GM21528 (cell line): ENCODE measurements at regions not wholly inside any gene's neighbourhood (a gene's known extent, or its start where the extent isn't known, plus 50 kb on each side); places are given as distances from the start of the nearest gene placed in this dataset.
"Not testable (repeated sequence)": the region's sequence is repeated elsewhere in the genome, so short reads cannot be mapped to it uniquely, and the experiment has no call there.

Experiments used
- ATAC-seq: cut with Tn5 transposase; IDR thresholded peaks from one replicate; pipeline ENCODE4 v1.9.1; 2021; ENCODE audit warnings: mild to moderate bottlenecking, moderate library complexity; ENCODE audit not compliant: unreplicated experiment, low FRiP score

DNA sequence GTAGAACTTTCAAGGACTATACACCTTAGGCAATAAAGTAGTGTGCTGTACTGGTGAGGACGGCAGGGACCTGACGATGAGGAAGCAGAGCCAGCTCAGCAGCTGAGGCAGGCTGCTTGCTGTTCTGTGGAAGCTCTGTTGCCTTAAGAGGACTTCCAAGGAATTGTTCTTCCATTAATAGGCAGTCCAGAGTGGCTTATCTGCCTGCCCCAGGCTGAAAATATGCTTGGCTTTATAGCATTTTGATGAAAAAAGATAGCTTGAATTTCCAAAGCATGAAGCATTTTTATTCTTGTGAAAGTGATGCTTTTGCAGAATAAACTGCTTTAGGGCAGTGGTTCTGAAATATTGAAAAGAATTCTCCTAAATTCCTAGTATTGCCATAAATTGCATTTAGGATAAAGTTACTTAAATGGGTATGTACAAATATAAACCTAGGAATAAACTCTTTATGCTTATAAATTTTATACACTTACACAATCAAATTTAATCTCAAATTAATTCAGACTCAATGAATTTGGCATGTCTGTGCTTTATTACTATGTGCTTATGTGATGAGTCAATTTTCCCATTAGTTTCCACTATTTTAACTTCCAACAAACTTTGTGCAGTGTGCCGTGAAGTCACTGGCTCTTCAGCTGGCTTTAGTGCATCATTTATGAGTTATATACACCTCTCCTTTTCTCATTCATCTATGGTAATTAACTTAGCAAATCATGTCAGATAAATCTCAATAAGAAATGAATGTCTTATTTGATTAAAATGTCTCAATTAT, 231.0 kb upstream of the RASGRP1 start:
- ATAC-seq, result no peak

DNA sequence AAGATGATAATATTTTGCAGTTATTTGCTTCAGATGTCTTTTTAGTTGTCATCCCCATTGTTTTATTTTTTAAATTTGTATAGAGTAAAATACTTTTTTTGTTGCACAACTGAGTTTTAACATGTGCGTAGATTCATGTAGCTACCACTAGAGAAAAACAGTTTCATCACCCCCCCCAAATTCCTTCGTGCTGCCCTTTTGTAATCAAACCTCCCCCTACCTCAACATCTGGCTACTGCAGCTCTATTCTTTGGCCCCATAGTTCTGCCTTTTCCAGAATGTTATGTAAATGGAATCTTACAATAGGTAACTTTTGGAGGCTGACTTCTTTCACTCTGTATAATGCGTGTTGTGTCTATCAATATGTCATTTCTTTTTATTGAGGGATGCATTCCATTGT, 232.0 kb upstream of the RASGRP1 start:
- no peak for ATAC-seq

DNA sequence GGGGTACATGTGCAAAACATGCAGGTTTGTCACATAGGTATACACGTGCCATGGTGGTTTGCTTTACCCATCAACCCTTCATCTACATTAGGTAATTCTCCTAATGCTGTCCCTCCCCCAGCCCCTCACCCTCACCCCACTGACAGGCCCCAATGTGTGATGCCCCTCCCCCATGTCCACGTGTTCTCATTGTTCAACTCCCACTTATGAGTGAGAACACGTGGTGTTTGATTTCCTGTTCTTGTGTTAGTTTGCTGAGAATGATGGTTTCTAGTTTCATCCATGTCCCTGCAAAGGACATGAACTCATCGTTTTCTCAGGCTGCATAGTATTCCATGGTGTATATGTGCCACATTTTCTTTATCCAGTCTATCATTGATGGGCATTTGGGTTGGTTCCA, 232.9 kb upstream of the RASGRP1 start:
- not testable (repeated sequence) for ATAC-seq

DNA sequence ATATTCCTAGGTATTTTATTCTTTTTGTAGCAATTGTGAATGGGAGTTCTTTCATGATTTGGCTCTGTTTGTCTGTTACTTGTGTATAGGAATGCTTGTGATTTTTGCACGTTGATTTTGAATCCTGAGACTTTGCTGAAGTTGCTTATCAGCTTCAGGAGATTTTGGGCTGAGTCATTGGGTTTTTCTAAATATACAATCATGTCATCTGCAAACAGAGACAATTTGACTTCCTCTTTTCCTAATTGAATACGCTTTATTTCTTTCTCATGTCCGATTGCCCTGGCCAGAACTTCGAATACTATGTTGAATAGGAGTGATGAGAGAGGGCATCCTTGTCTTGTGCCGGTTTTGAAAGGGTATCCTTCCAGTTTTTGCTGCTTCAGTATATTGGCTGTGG, 234.6 kb upstream of the RASGRP1 start:
- not testable (repeated sequence) for ATAC-seq

DNA sequence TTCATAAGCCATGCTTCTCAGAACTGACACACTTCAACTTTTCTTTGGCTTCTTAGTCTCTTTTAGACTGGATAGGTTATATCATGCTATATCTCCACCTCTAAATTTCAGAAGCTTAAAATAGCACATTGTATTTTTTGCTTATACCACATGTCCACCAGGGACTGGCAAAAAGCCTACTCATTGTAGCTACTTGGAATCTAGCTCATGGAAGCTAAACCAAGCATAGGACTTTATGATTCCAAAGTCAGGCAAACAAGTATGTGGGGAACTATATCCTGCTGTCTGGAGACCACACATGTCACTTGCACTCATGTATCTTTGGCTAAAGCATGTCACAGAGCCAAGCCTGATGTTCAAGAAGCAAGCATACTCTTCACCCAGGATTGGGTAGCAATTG, 245.0 kb upstream of the RASGRP1 start:
- ATAC-seq, result no peak

DNA sequence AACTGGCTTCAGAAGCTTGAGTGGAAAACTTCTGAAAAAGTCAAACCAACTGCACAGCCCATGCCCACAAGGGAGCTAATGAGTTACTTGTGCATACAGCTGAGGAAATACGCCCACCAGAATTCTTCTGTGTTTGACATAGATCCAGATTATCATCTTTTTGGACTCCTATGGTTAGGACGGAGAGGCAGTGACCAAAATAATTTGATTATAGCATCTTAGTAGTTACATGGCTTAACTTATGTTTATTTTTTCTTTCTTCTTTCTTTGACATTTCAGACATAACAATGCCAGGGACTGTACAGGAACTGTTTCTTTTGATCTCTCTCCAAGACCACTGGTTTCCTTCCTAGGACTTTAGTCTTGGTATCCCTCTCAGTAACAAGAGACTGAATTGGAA, 246.1 kb upstream of the RASGRP1 start:
- no peak for ATAC-seq

DNA sequence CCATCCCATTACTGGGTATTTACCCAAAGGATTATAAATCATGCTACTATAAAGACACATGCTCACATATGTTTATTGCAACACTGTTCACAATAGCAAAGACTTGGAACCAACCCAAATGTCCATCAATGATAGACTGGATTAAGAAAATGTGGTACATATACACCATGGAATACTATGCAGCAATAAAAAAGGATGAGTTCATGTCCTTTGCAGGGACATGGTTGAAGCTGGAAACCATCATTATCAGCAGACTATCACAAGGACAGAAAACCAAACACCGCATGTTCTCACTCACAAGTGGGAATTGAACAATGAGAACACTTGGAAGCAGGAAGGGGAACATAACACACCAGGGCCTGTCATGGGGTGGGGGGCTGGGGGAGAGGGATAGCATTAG, 249.6 kb upstream of the RASGRP1 start:
- ATAC-seq, result not testable (repeated sequence)

DNA sequence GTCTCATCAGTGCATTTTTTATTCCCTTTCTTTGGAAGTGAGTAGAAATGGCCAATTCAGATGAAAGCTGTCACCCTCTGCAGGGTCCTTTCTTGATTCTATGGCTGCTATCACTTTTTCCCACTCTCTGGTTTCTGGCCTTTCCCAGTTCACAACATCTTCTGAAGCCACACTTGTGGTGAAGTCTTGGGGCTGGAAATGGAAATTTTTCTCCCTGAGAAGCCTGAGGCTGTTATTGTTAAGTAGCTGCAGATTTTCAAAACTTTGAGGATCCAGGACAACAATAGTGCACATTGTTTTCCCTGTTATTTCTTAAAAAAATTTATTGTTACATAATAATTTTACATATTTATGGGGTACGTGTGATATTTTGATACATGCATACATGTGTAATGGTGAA, 250.3 kb upstream of the RASGRP1 start:
- ATAC-seq, result no peak

DNA sequence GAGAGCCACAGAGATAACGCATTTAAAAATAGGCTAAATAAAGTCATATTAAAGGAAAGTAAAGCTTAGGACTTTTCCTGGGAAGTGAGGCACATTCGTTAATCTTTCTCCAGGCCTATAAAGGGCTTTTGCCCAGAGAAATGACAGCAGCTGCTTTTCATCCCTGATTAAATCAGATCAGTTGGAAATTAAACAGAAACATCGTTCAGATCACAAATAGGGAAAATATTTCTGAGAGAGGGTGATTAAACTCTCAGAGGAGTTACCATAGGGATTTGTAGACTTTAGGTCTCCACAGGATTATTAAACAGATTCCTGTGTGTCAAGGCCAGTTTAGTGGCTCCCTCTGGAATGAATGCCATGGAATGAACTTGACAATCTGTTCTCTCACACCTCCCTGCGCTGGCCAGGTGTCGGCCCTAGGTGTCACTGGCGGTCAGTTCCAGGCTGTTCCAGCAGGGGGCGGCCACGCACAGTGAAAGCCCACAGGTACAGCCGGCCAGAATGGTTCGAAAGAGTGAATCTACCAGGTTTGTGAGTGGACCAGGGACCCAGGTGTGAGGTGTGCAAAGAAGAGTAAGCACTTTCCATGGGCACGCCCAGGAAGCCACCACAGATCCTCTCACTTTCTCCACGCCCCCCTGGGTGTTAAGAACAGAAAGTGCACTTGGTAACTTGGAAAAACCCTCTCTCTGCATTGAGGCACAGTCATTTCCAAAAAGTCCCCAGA, 253.0 kb upstream of the RASGRP1 start:
- ATAC-seq, result peak; percentile 83

DNA sequence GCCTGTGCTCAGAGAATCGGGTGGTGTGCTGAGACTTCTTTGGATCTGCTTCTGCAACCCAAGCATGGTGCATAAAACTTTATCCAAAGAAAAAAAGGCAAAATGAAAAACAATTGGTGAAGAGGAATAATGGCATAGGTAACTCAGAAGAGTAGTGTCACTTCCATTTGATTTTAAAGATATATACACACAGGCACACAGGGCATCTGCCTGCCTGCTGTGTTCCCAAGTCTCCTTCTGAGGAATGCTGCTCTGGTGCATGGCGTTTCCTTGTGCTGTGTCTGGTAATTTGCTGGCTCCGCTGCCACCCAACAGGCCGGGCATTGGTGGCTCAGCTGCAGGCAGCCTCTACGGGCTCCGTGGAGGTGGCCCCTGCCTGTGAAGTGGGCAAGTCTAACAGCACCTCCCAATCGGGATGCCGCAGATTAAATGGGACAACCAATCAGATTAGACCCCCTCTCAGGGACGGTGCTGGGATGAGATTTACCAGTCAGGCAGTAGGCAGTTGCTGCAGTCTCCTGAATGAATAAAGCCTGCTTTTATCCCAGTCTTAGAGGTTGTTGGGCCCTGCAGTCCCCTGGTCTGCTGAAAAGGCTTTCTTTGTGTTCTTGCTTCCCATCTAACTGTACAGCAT, 253.7 kb upstream of the RASGRP1 start:
- ATAC-seq, result no peak

DNA sequence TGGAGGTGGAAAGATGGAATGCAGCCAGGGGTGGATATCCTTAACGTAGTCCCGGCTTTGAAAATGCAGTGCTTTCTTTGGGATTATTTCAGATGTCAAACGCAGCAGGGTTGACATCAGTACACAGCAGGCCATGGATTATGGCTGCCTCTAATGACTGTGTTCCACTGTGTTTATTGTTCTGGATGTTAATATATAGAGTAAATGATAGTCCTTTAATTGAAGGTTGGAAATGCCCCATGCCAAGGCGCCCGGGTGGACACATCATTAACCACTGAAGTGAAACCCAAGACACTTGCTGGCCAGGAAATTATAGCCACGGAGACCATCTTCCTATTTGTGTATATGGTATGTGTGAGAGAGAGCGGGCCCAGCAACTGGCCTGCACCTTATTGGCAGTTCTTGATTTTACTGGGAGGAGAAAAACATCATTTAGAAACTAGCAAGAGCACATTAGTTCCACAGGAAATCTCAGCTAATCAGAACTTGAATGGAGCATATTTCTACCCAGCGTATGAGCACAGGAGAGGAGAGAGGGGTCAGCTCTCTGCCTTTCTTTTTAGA, 254.9 kb upstream of the RASGRP1 start:
- ATAC-seq, result no peak

DNA sequence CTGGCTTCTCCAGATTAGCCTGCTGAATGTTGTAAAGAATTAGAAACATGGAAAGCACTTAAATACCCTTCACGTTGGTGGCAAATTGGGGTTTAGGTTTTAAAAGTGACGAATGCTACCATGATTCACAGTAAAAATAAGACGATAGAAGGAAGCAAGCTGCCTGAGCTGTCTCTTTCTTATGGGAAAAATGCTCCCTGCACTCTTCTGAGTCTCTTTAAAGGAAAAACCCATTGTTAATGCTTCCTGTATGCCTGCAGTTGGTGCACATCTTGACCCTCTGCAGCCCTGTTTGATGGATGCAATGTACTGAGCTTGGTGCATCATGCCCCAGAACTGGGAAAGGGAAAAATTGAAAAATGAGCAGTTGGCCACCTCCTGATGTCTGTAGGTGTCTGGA, 258.6 kb upstream of the RASGRP1 start:
- no peak for ATAC-seq

DNA sequence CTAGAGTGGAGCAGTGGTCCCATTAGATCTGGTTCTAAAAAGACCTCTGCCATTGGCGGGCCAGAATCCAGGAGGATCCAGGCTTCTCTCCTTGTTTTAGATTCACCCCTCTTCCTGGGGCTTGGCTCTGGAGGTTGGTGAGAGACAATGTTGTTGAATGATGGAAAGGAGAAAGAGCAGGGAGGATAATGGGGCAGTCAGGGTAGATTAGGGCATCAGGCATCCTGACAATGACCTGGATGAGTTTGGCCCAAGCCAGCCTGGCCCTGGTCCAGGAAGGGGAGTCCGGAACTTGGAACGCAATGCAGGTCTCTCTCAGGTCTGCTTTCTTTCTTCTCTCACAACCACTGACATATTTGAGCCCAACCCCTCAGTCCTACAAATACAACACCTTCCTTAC, 260.1 kb upstream of the RASGRP1 start:
- no peak for ATAC-seq

DNA sequence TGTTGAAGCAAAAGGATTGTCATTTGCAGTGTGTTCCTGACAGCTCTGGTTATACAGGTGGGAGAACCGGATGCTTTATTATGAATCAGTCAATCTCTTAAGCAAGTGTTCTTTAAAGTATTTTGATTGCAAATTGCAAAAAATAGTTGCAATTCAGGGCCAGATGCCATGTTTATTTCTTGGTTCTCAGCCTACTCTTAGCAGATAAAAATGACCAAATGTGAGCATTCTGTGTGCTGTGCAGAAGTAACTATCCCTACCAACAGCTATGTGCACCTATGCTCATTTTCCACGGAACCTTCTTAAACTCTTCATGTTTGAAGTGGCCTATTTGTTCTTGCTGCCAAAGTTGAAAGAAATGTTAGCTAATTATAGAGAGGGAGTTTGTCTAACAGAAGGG, 262.3 kb upstream of the RASGRP1 start:
- ATAC-seq, result no peak

DNA sequence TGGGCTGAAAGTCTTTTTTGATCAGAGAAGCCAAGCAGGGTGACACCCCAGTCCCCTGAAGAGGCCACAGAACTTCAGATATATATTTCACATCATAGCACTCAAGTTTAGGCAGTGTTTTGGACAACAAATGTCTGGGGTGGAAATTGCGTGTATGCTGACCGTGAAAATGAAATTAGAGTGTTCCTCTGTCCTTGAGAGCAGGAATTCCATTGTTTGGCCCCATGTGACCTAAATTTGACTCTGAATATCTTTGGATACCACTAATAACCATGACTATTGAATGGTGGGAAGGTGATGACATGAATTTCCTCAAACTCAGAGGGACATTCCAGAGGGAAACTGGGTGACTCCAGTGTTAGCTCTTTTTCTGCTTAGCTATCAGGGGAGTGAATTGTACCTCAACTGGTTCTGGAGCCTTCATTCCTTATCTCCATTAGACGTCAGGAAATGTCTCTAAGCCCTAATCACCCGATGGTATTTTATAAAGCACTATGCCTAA, 263.5 kb upstream of the RASGRP1 start:
- no peak for ATAC-seq

DNA sequence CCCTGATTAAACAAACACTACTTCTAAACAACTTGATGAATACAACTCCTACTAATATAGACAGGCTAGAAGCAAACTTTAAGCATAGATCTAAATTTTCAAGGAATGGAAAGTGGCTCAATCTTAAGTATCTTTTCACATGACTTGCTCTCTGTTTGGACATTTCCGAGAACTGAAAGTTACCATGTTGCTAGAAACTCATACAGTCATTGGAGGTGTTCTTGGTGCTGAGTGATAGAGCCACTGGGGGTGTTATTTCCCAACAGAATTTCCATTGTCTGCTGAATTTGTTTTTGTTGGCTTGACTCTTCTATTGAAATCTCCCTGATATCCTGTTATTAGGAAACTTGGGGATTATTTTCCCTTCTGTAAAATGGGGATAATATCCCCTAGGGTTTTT, 264.5 kb upstream of the RASGRP1 start:
- no peak for ATAC-seq

DNA sequence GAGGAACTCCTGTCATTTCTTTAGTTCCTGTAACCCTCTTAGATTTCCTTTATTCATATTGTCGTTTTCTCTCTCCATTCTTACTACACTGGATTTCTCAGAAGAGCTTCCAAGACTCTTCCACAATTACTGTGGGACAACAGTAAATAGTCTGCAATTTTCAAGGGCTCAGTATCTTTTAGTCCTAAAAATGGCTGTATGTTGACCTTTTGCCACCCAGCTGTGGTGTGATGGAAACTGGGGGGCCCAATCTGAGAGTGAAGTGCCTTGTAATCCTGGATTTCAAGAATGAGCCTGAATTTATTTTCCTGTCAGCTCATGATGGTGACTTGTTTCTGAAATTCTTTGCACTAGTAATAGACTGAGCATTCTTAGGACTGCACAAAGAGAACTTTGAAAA, 277.6 kb upstream of the RASGRP1 start:
- ATAC-seq, result no peak

DNA sequence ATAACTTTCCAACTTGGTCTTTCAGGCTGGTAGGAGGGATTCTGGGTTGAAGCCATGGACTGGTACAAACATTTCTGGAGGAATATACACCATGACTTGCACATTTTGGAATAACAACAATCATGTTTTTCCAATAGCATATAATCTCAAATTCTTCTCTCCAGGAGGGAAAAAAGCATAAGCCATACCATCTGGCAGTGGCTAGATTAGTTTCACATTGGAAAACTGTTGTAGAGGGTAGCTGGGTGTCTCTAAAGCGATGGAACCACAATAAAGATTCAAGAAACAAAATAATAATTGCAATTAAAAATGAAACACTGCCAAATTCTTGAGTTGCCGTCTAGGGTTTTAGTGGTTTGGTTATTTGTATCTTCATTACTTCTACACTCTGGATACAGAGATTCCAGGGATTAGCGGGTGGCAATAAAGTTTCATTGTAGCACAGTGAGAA, 278.5 kb upstream of the RASGRP1 start:
- no peak for ATAC-seq

DNA sequence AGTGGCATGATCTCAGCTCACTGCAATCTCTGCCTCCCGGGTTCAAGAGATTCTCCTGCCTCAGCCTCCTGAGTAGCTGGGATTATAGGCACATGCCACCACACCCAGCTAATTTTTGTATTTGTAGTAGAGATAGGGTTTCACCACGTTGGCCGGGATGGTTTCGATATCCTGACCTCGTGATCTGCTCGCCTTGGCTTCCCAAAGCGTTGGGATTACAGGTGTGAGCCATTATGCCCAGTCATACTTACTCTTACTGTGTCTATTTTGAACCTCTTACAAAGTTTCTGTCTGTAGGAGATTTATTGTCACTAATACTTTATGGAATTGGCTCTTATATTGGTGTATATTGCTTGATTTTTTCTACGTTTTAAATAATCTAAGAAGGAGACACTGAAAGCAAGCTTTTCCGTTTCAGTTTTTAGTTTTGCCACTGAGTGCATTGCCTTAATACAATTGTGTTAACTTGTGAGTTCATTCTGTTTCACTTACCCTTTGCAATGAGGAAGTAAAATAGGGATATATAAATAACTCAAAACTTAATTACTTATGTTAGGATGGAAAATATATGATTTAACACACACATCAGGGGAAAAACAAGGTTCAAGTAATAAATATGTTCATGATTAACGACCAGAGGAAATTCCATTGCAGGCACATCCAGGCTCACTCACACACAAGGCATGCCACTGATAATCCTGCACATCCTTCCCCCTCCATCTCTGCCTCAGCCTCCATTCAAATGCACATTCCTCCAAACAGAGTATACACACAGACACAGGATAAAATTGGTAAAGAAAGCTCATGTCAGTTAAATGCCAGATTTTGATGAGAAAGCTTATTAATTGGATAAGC, 279.3 kb upstream of the RASGRP1 start:
- no peak for ATAC-seq

DNA sequence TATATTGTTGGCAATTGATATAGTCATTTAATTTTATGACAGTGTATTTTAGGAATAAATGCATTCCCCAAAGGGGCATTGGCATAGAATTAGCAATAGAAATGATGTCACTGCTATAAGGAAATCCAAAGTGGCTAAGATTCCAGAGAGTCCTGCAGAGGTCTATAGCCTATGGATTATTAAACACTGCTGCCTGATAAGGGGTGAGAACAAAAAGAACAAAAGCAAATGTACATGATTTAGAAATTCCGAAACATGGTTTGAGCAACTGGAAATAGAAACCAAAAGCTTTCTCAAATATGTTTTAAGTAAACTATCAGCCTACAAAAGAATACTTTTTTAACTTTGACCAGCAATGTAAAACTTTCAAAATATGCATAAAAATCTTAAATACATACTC, 280.1 kb upstream of the RASGRP1 start:
- no peak for ATAC-seq
